ENCODE measurements at regions not wholly inside any gene's neighbourhood (a gene's known extent, or its start where the extent isn't known, plus 50 kb on each side); places are given as distances from the start of the nearest gene placed in this dataset.

GRCh38 chr3:88657459-88657858, 450.0 kb upstream of the EPHA3 start:
- Histone ChIP-seq H3K27me3 (replicated peaks; ENCODE audit: insufficient read depth) (no peaks in the 10 kb centered on the region), H3K4me3 (no peak overlapping the region), H3K4me1 (replicated peaks) (no peaks in the 10 kb centered on the region), H3K27ac (no peak overlapping the region), H3K9me3 (no peaks in the 10 kb centered on the region), H3K36me3 (no peaks in the 10 kb centered on the region)
- TF ChIP-seq POLR2AphosphoS5 (IDR thresholded peaks at IDR 0.05) (no peak), CTCF (IDR thresholded peaks at IDR 0.05) (no peak), POLR2A (IDR thresholded peaks at IDR 0.05) (no peak)
- no peak for DNase-seq (ENCODE audit: low spot score)
- WGBS: 94% methylated on average over 4 of the region's 4 CpGs
- intact Hi-C loops (cut with DNase I): no loop called here

GRCh38 chr3:88661433-88661824, 446.0 kb upstream of the EPHA3 start:
- intact Hi-C loops (cut with DNase I): no loop called here
- no peaks in the 10 kb centered on the region for H3K36me3 ChIP-seq
- 59% methylated on average over 3 of the region's 3 CpGs for WGBS
- H3K4me3 ChIP-seq: no peak overlapping the region
- DNase-seq (ENCODE audit: low spot score): no peak
- TF ChIP-seq POLR2AphosphoS5 (IDR thresholded peaks at IDR 0.05) (no peak), POLR2A (IDR thresholded peaks at IDR 0.05) (no peak)
- H3K27ac ChIP-seq: no peak overlapping the region
- no peaks in the 10 kb centered on the region for H3K4me1 ChIP-seq (replicated peaks)
- no peaks in the 10 kb centered on the region for H3K27me3 ChIP-seq (replicated peaks; ENCODE audit: insufficient read depth)
- no peaks in the 10 kb centered on the region for H3K9me3 ChIP-seq

GRCh38 chr3:88668180-88668579, 439.2 kb upstream of the EPHA3 start:
- 82% methylated on average over 2 of the region's 2 CpGs for WGBS

GRCh38 chr3:88671573-88671972, 435.8 kb upstream of the EPHA3 start:
- no peak overlapping the region for H3K4me3 ChIP-seq
- H3K9me3 ChIP-seq: no peaks in the 10 kb centered on the region
- WGBS: 86% methylated on average over 3 of the region's 3 CpGs
- no peaks in the 10 kb centered on the region for H3K36me3 ChIP-seq
- no peaks in the 10 kb centered on the region for H3K27me3 ChIP-seq (replicated peaks; ENCODE audit: insufficient read depth)
- H3K4me1 ChIP-seq (replicated peaks): no peaks in the 10 kb centered on the region
- TF ChIP-seq CTCF (IDR thresholded peaks at IDR 0.05) (no peak), POLR2A (IDR thresholded peaks at IDR 0.05) (no peak), POLR2AphosphoS5 (IDR thresholded peaks at IDR 0.05) (no peak)
- no peak overlapping the region for H3K27ac ChIP-seq
- DNase-seq (ENCODE audit: low spot score): no peak
- intact Hi-C loops (cut with DNase I): no loop called here

More at GRCh38 chr3:88668180-88668579, 439.2 kb upstream of the EPHA3 start:
- no peaks in the 10 kb centered on the region for H3K9me3 ChIP-seq
- no peak overlapping the region for H3K27ac ChIP-seq
- no peaks in the 10 kb centered on the region for H3K27me3 ChIP-seq (replicated peaks; ENCODE audit: insufficient read depth)
- TF ChIP-seq CTCF (IDR thresholded peaks at IDR 0.05) (no peak), POLR2A (IDR thresholded peaks at IDR 0.05) (no peak), POLR2AphosphoS5 (IDR thresholded peaks at IDR 0.05) (no peak)
- intact Hi-C loops (cut with DNase I): no loop called here
- H3K4me1 ChIP-seq (replicated peaks): no peaks in the 10 kb centered on the region
- H3K36me3 ChIP-seq: no peaks in the 10 kb centered on the region
- DNase-seq (ENCODE audit: low spot score): no peak
- no peak overlapping the region for H3K4me3 ChIP-seq

- Histone ChIP-seq H3K4me1 (replicated peaks) (no peaks in the 10 kb centered on the region), H3K27ac (no peak overlapping the region), H3K9me3 (no peaks in the 10 kb centered on the region), H3K4me3 (no peak overlapping the region), H3K27me3 (replicated peaks; ENCODE audit: insufficient read depth) (no peaks in the 10 kb centered on the region), H3K36me3 (no peaks in the 10 kb centered on the region)
- TF ChIP-seq POLR2AphosphoS5 (IDR thresholded peaks at IDR 0.05) (no peak), POLR2A (IDR thresholded peaks at IDR 0.05) (no peak), CTCF (IDR thresholded peaks at IDR 0.05) (no peak)
- no peak for DNase-seq (ENCODE audit: low spot score)
- 93% methylated on average over 1 of the region's 1 CpG for WGBS
- intact Hi-C loops (cut with DNase I): no loop called here
Measured at GRCh38 chr3:88677298-88677697, 430.1 kb upstream of the EPHA3 start.

All from prostate gland (tissue), 2 donors.